Breast epithelium (tissue), 4 donors: ENCODE measurements at regions not wholly inside any gene's neighbourhood (a gene's known extent, or its start where the extent isn't known, plus 50 kb on each side); places are given as distances from the start of the nearest gene placed in this dataset.

Source experiments
- DNase-seq, 2 donors: peaks; one replicate each; pipeline ENCODE4 v3.0.0-alpha.2; 2019; ENCODE audit warnings: low spot score in 2 of 2
- H3K27ac ChIP-seq, 2 donors: fragments of 200-600 bp; sonication (generic) in 1 of 2; one replicate each; pipeline ENCODE4 v1.5.1; 2016 to 2019; ENCODE audit warnings: mild to moderate bottlenecking in 1 of 2
- H3K27me3 ChIP-seq, 2 donors: fragments of 200-600 bp; sonication (generic) in 1 of 2; one replicate each; pipeline versions ENCODE4 v1.5.1 to v1.6.0; 2017 to 2019; ENCODE audit warnings: control low read depth in 1 of 2, mild to moderate bottlenecking in 1 of 2
- H3K36me3 ChIP-seq: fragments of 200-600 bp; one replicate; pipeline ENCODE4 v1.5.1; 2019
- H3K4me1 ChIP-seq, 2 donors: fragments of 200-600 bp; sonication (generic); one replicate each; pipeline ENCODE4 v1.5.1; 2016 to 2019; ENCODE audit warnings: control low read depth in 1 of 2
- H3K4me3 ChIP-seq, 3 donors: fragments of 200-600 bp; sonication (generic); 1 replicate in 2 of 3; 2 replicates in 1 of 3; pipeline ENCODE4 v1.5.1; 2016 to 2019; ENCODE audit warnings: mild to moderate bottlenecking in 3 of 3, moderate library complexity in 2 of 3
- H3K9me3 ChIP-seq, 2 donors: fragments of 200-600 bp; sonication (generic) in 1 of 2; one replicate each; pipeline ENCODE4 v1.5.1; 2016 to 2019; ENCODE audit warnings: control low read depth in 1 of 2
- CTCF ChIP-seq, 3 donors: fragments of 450-650 bp; IDR thresholded peaks; one replicate each; pipeline ENCODE4 v1.5.1; 2016 to 2017; ENCODE audit warnings: antibody characterized with exemption in 3 of 3, mild to moderate bottlenecking in 3 of 3, moderate library complexity in 3 of 3
- POLR2A ChIP-seq: fragments of 450-650 bp; IDR thresholded peaks from one replicate; pipeline ENCODE4 v1.6.1; 2016; ENCODE audit warnings: antibody characterized with exemption, mild to moderate bottlenecking, moderate library complexity
- POLR2AphosphoS5 ChIP-seq, 3 donors: sonication (generic); formaldehyde crosslinking; IDR thresholded peaks; one replicate each; pipeline ENCODE4 v1.6.1; 2017; ENCODE audit warnings: antibody characterized with exemption in 3 of 3
- intact Hi-C: fragments of 100-400 bp; cut with DNase I; formaldehyde crosslinking; loops from one replicate; pipeline ENCODE4 v1.15.1; 2023; ENCODE audit warnings: low total_unique reads

- H3K27ac ChIP-seq, result no peak overlapping the region
- intact Hi-C loops, result no loop called here
- TF ChIP-seq POLR2AphosphoS5 (IDR thresholded peaks at IDR 0.05) (no peak), CTCF (IDR thresholded peaks at IDR 0.05) (no peak)
- DNase-seq, result no peak
- no peak overlapping the region for H3K4me3 ChIP-seq
- no peaks in the 10 kb centered on the region for H3K9me3 ChIP-seq
- H3K36me3 ChIP-seq, result no peaks in the 10 kb centered on the region
- no peaks in the 10 kb centered on the region for H3K27me3 ChIP-seq
- no peaks in the 10 kb centered on the region for H3K4me1 ChIP-seq
These were observed 280.9 kb upstream of the STXBP5 start for GRCh38 chr6:146923205-146923833.

- no peak overlapping the region for H3K4me3 ChIP-seq
- H3K27me3 ChIP-seq, result no peaks in the 10 kb centered on the region
These were observed 278.4 kb upstream of the STXBP5 start for GRCh38 chr6:146925846-146926245.

GRCh38 chr6:146928503-146928902, 275.7 kb upstream of the STXBP5 start:
- no peaks in the 10 kb centered on the region for H3K9me3 ChIP-seq
- DNase-seq, result no peak
- H3K27me3 ChIP-seq, result no peaks in the 10 kb centered on the region
- no peaks in the 10 kb centered on the region for H3K36me3 ChIP-seq
- no peak overlapping the region for H3K4me3 ChIP-seq
- intact Hi-C loops, result no loop called here
- TF ChIP-seq POLR2AphosphoS5 (IDR thresholded peaks at IDR 0.05), result no peak
- TF ChIP-seq POLR2A, result no peak
- no peak for TF ChIP-seq CTCF (IDR thresholded peaks at IDR 0.05)
- no peaks in the 10 kb centered on the region for H3K4me1 ChIP-seq
- H3K27ac ChIP-seq, result no peak overlapping the region

More at GRCh38 chr6:146925846-146926245, 278.4 kb upstream of the STXBP5 start:
- intact Hi-C loops, result no loop called here
- H3K9me3 ChIP-seq, result no peaks in the 10 kb centered on the region
- H3K4me1 ChIP-seq, result no peaks in the 10 kb centered on the region
- DNase-seq, result no peak
- TF ChIP-seq POLR2A, result no peak
- TF ChIP-seq POLR2AphosphoS5 (IDR thresholded peaks at IDR 0.05), result no peak
- no peak for TF ChIP-seq CTCF (IDR thresholded peaks at IDR 0.05)
- H3K27ac ChIP-seq, result no peak overlapping the region
- no peaks in the 10 kb centered on the region for H3K36me3 ChIP-seq

GRCh38 chr6:146931214-146931613, 273.0 kb upstream of the STXBP5 start:
- TF ChIP-seq POLR2AphosphoS5 (IDR thresholded peaks at IDR 0.05), result no peak
- no peak for TF ChIP-seq CTCF (IDR thresholded peaks at IDR 0.05)
- no peak for TF ChIP-seq POLR2A
- intact Hi-C loops, result no loop called here
- Histone ChIP-seq H3K27me3 (no peaks in the 10 kb centered on the region), H3K4me1 (no peaks in the 10 kb centered on the region), H3K27ac (no peak overlapping the region), H3K36me3 (no peaks in the 10 kb centered on the region), H3K9me3 (no peaks in the 10 kb centered on the region), H3K4me3 (no peak overlapping the region)
- DNase-seq, result no peak

GRCh38 chr6:146937316-146937715, 266.9 kb upstream of the STXBP5 start:
- Histone ChIP-seq H3K4me3 (no peak overlapping the region), H3K27ac (no peak overlapping the region), H3K4me1 (no peaks in the 10 kb centered on the region), H3K27me3 (no peaks in the 10 kb centered on the region), H3K36me3 (no peaks in the 10 kb centered on the region), H3K9me3 (no peaks in the 10 kb centered on the region)
- intact Hi-C loops, result no loop called here
- no peak for DNase-seq
- TF ChIP-seq POLR2A, result no peak
- TF ChIP-seq CTCF (IDR thresholded peaks at IDR 0.05), result no peak
- TF ChIP-seq POLR2AphosphoS5 (IDR thresholded peaks at IDR 0.05), result no peak
